Effector memory CD4-positive, alpha-beta T cell (primary cell): ENCODE measurements at regions not wholly inside any gene's neighbourhood (a gene's known extent, or its start where the extent isn't known, plus 50 kb on each side); places are given as distances from the start of the nearest gene placed in this dataset.
"Not testable (repeated sequence)": the region's sequence is repeated elsewhere in the genome, so short reads cannot be mapped to it uniquely, and the experiment has no call there.

Experiments
- DNase-seq, 3 donors: peaks; one replicate each; pipeline ENCODE4 v3.0.0-alpha.2; 2020
- H3K27ac ChIP-seq: 2 replicates; pipeline ENCODE4 v1.7.0; 2013; ENCODE audit warnings: mild to moderate bottlenecking, low read length, moderate library complexity; ENCODE audit not compliant: insufficient read depth, poor library complexity, severe bottlenecking
- H3K27me3 ChIP-seq: replicated peaks from 2 replicates; pipeline ENCODE4 v1.7.0; 2013; ENCODE audit warnings: mild to moderate bottlenecking, low read length; ENCODE audit not compliant: insufficient read depth, control insufficient read depth, poor library complexity, severe bottlenecking
- H3K36me3 ChIP-seq: 2 replicates; pipeline ENCODE4 v1.7.0; 2013; ENCODE audit warnings: mild to moderate bottlenecking, low read length, moderate library complexity; ENCODE audit not compliant: control insufficient read depth, insufficient read depth
- H3K4me1 ChIP-seq: 2 replicates; pipeline ENCODE4 v1.7.0; 2013; ENCODE audit warnings: low read length, mild to moderate bottlenecking; ENCODE audit not compliant: control insufficient read depth, insufficient read depth, poor library complexity, severe bottlenecking
- H3K4me3 ChIP-seq: 2 replicates; pipeline ENCODE4 v1.7.0; 2013; ENCODE audit warnings: low read length, low read depth, mild to moderate bottlenecking; ENCODE audit not compliant: insufficient read depth, poor library complexity, severe bottlenecking
- H3K9me3 ChIP-seq: 2 replicates; pipeline ENCODE4 v1.7.0; 2013; ENCODE audit warnings: mild to moderate bottlenecking, low read length, moderate library complexity; ENCODE audit not compliant: control insufficient read depth

DNA sequence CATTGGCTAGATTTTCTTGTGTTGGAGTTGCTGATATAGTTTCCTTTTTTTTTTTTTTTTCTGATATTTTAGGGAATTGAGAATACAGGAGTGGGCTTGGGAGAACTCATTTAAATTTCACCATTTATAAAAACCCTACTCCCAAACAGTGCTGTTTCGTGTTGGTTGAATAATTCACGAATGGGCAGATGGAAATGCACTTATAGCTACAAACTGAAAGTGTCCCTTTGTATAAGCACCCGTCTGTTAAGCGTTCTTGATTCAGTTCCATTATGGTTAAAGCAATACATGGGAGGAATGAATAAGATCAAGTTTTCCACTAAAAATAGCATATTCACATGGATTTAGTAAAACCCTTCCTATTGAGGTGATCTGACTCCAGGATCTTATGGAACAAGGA, 122.2 kb upstream of the ARG1 start:
- Histone ChIP-seq H3K9me3 (no peaks in the 10 kb centered on the region), H3K4me3 (no peak overlapping the region), H3K27me3 (no peaks in the 10 kb centered on the region), H3K27ac (no peak overlapping the region), H3K4me1 (no peaks in the 10 kb centered on the region), H3K36me3 (no peaks in the 10 kb centered on the region)
- DNase-seq = no peak

DNA sequence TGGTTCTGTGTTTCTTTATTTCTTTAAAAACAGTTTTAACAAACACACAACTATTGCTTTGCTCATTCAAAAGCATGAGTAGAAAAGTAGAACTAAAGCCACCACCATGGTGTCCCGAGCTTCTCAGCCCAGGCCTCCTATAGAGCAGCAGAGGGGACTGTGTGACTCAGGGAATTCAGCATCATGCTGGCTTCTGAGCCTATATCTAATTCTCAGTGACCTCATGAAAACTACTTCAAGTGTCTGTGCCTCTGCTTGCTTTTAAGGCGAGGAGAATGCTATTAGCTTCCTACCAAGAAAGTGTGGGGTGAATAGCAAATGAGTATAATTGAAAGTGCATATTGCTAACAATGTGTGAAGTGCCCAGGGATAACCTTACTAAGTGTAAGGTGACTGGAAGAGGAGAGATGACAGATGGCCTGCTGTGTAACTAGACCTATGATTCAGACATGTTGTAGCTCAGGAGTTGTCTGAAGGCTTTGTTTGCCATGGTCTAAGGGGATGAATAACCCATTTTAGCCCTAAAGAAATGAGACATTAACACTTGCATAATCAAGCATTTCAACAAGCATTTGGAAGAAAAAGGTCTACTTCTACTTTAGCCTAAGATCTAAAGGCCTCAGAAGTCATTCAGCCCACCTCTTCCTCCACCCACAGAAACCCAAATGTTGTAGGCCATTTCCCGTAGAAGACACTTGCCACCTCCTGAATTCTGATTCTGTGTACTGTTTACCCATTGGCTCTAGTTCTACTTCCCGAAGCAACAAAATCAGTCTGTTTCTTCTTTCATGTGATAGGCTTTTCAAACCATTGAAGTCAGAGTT, 121.5 kb upstream of the ARG1 start:
- no peak for DNase-seq
- Histone ChIP-seq H3K9me3 (no peaks in the 10 kb centered on the region), H3K27ac (no peak overlapping the region), H3K4me3 (no peak overlapping the region), H3K27me3 (no peaks in the 10 kb centered on the region), H3K36me3 (no peaks in the 10 kb centered on the region), H3K4me1 (no peaks in the 10 kb centered on the region)

DNA sequence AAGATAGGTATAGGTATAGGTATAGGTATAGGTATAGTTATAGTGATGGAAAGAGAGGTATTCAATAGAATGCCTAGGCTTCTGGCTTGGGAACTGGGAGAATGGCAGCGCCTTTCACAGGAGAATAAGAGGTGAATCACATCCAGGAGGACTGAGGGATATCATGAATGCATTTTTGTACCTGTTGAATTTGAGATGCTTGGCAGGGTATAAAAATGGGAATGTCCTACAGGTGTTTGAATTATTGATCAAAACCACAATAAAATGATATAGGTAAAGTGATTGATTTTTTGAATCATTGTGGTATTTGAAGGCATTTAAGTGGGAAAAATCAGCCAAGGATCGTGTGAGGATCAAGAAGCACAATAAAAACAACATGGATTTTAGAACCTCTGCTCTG, 119.2 kb upstream of the ARG1 start:
- no peak for DNase-seq
- Histone ChIP-seq H3K27ac (no peak overlapping the region), H3K4me1 (no peaks in the 10 kb centered on the region), H3K36me3 (no peaks in the 10 kb centered on the region), H3K9me3 (no peaks in the 10 kb centered on the region), H3K27me3 (no peaks in the 10 kb centered on the region), H3K4me3 (no peak overlapping the region)

DNA sequence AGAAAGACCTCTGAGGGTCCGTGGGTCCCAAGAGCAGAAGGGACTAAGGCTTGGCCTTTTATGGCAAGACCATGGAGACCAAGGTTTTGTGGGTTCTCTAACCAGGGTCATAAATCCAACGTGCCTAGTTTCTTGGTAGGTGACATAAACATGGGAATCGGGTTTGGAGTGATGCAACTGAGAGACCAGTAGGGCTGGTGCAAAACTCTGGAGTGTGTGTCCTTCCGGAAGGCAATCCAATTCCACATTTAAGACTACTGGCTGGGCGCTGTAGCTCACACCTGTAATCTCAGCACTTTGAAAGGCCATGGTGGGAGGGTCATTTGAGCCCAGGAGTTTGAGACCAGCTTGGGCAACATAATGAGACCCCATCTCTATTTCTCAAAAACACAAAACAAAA, 116.5 kb upstream of the ARG1 start:
- Histone ChIP-seq H3K27me3 (no peaks in the 10 kb centered on the region), H3K4me3 (no peak overlapping the region), H3K4me1 (no peaks in the 10 kb centered on the region), H3K9me3 (no peaks in the 10 kb centered on the region), H3K27ac (no peak overlapping the region), H3K36me3 (no peaks in the 10 kb centered on the region)
- no peak for DNase-seq

- Histone ChIP-seq H3K27ac (no peak overlapping the region), H3K36me3 (no peaks in the 10 kb centered on the region), H3K9me3 (no peaks in the 10 kb centered on the region), H3K4me1 (no peaks in the 10 kb centered on the region), H3K4me3 (no peak overlapping the region), H3K27me3 (no peaks in the 10 kb centered on the region)
- DNase-seq = no peak
These were observed 114.0 kb upstream of the ARG1 start for GRCh38 chr6:131459005-131459404.

DNA sequence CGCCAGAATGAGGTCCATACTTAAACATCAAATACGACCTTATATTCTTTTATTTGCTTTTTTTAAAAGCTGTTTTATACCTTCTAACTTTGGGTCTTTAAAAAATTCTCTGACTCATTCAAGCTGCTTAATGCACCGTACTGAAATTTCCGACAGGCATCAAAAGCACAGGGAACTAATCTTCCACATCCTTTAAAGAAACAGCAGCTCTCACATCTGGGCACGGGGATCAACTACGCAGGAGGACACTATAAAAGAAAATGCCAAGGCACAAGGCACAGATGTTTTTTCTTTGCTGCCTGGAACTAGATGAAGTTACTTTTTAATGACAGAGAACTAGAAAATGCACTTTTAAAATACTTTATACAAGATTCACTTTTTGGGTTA, 112.4 kb upstream of the ARG1 start:
- Histone ChIP-seq H3K27me3 (no peaks in the 10 kb centered on the region), H3K4me3 (no peak overlapping the region), H3K4me1 (no peaks in the 10 kb centered on the region), H3K27ac (no peak overlapping the region), H3K9me3 (no peaks in the 10 kb centered on the region), H3K36me3 (no peaks in the 10 kb centered on the region)
- no peak for DNase-seq

GRCh38 chr6:131469130-131469529, 103.9 kb upstream of the ARG1 start:
- Histone ChIP-seq H3K27me3 (no peaks in the 10 kb centered on the region), H3K36me3 (no peaks in the 10 kb centered on the region), H3K4me1 (no peaks in the 10 kb centered on the region), H3K27ac (no peak overlapping the region), H3K4me3 (no peak overlapping the region), H3K9me3 (no peaks in the 10 kb centered on the region)
- no peak for DNase-seq

GRCh38 chr6:131470534-131470933, 102.5 kb upstream of the ARG1 start:
- no peaks in the 10 kb centered on the region for H3K36me3 ChIP-seq
- H3K4me3 ChIP-seq = no peak overlapping the region
- no peak overlapping the region for H3K27ac ChIP-seq
- H3K27me3 ChIP-seq = no peaks in the 10 kb centered on the region
- no peaks in the 10 kb centered on the region for H3K9me3 ChIP-seq
- no peak for DNase-seq
- H3K4me1 ChIP-seq = no peaks in the 10 kb centered on the region

DNA sequence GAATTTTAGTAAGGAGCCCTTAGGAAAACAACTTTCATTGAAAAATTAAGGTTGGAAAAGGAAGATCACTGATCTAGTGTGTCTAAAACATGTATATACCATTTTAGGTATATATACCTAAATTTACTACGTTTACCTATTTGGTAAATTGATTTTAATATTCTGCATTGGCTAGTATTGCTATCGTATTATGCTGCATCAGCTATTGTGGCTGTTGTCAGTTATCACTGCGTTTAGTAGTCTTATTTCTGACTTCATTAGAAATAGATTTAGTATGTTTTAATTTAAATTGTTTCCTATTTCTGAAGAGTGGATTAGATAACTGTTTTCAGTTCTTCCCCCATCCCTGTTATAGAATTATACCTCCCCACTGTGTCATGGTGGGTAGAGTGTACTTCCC, 101.7 kb upstream of the ARG1 start:
- no peak for DNase-seq
- Histone ChIP-seq H3K27me3 (no peaks in the 10 kb centered on the region), H3K4me1 (no peaks in the 10 kb centered on the region), H3K4me3 (no peak overlapping the region), H3K9me3 (no peaks in the 10 kb centered on the region), H3K27ac (no peak overlapping the region), H3K36me3 (no peaks in the 10 kb centered on the region)

DNA sequence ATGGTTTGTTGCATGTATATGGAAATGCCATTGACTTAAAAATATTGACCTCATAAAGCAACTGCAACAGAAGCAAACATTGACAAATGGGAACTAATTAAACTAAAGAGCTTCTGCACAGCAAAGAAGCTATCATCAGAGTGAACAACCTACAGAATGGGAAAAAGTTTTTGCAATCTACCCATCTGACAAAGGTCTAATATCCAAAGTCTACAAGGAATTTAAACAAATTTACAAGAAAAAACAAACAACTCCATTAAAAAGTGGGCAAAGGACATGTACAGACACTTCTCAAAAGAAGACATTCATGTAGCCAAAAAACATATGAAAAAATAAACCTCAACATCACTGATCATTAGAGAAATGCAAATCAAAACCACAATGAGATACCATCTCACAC, 99.7 kb upstream of the ARG1 start:
- not testable (repeated sequence) for H3K27ac ChIP-seq, DNase-seq, H3K4me3 ChIP-seq, H3K9me3 ChIP-seq, H3K4me1 ChIP-seq, H3K27me3 ChIP-seq, H3K36me3 ChIP-seq
